ENCODE measurements at regions not wholly inside any gene's neighbourhood (a gene's known extent, or its start where the extent isn't known, plus 50 kb on each side); places are given as distances from the start of the nearest gene placed in this dataset.

- TF ChIP-seq, protein P1, sequence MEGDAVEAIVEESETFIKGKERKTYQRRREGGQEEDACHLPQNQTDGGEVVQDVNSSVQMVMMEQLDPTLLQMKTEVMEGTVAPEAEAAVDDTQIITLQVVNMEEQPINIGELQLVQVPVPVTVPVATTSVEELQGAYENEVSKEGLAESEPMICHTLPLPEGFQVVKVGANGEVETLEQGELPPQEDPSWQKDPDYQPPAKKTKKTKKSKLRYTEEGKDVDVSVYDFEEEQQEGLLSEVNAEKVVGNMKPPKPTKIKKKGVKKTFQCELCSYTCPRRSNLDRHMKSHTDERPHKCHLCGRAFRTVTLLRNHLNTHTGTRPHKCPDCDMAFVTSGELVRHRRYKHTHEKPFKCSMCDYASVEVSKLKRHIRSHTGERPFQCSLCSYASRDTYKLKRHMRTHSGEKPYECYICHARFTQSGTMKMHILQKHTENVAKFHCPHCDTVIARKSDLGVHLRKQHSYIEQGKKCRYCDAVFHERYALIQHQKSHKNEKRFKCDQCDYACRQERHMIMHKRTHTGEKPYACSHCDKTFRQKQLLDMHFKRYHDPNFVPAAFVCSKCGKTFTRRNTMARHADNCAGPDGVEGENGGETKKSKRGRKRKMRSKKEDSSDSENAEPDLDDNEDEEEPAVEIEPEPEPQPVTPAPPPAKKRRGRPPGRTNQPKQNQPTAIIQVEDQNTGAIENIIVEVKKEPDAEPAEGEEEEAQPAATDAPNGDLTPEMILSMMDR (IDR thresholded peaks at IDR 0.05; ENCODE audit: control extremely low read depth, extremely low read depth, low read depth, missing control alignments), result no peak
- DNase-seq (ENCODE audit: extremely low spot score), result no peak
- POLR2A ChIA-PET, result no interaction called here
- CTCF ChIA-PET, result no interaction called here
Observed at GRCh38 chr10:124263726-124264125, 155.0 kb downstream of the OAT start.

DNA sequence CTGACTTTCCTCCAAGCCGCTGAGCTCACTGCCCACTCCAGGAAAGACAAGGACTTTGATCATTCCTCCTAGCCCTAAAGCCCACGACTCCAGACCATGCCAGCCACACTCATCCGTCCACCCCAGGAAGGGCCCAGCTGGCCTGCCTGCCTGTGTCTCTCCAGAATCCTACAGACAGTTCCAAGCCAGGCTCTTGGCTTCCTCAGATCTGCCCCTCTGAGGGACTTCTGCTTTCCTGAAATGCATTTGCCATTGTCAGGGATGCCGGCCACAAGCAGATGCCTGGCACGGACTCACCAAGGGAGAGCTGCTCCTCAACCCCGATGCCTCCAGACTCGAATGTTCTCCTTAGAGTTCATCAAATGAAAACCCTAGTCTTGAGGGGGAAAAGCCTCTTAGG lies 155.8 kb downstream of the OAT start:
- CTCF ChIA-PET, result interaction anchor here (1.7 kb wide), 1 partner anchor 126 kb away, joined by 5 read pairs; no protein-coding TSS in a partner anchor
- POLR2A ChIA-PET, result no interaction called here
- no peak for DNase-seq (ENCODE audit: extremely low spot score)
- TF ChIP-seq, protein P1 (IDR thresholded peaks at IDR 0.05; ENCODE audit: control extremely low read depth, extremely low read depth, low read depth, missing control alignments), result no peak

DNA sequence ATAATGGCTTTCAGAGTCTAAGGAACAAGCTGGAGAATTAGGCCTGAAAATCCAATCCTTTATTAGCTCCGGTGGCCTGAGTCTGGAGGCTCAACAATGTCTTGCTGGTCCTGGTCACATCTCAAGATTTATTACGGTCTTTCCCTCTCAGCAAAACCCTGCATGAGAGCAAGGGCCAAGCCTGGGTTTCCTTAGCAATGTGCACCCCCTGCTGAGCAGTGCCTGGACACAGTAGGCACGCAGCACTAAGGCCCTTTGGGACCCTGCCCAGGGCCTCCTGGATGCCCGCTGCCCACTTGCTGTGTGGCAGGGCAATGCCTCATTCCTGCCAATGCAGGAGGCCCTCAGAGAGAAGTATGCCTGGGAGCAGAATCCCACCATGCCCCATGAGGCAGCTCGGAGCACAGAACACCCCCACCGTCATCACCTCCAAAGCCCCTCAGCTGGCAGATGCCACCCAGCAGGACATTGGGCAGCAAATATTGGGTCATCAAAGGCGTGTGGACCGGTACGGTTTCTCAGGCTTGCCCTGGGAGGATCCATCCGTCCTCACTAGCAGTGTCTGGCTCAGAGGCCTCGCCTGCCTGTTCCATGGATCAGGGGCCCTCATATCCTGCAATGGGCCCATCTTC lies 156.4 kb downstream of the OAT start:
- POLR2A ChIA-PET, result no interaction called here
- TF ChIP-seq, protein P1 (IDR thresholded peaks at IDR 0.05; ENCODE audit: control extremely low read depth, extremely low read depth, low read depth, missing control alignments), result no peak
- CTCF ChIA-PET, result interaction anchor here (1.7 kb wide), 1 partner anchor 127 kb away, joined by 5 read pairs; no protein-coding TSS in a partner anchor
- DNase-seq (ENCODE audit: extremely low spot score), result no peak

DNA sequence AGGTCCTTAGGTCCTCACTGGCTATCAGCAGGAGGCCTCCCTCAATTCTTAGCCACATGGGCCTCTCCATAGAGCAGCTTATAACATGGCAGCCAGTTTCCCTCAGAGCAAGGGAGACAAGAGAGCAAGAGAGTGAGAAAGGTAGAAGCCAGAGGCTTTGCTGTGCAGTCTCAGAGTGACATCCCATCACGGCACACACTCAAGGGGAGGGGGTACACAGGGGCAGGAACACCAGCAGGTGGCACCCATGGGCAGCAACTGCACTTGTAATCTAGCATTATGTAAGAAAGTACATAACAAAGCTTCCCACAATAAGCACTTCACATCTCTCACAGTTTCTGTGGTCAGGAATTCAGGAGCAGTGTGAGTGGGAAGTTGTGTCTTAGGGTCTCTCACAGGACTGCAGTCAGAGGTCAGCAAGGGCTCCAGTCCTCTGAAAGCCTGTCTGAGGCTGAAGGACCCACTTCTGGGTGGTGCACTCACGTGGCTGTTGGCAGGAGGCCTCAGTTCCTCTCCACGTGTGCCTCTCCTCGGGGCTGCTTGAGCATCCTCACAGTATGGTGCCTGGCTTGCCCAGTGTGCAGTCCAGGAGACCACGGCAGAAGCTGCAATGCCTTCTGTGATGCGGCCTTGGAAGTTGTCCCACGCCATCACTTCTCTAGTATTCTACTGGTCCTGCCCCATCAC lies 159.4 kb downstream of the OAT start:
- no peak for DNase-seq (ENCODE audit: extremely low spot score)
- POLR2A ChIA-PET, result no interaction called here
- CTCF ChIA-PET, result interaction anchor here (1.4 kb wide), 1 partner anchor 129 kb away, joined by 4 read pairs; no protein-coding TSS in a partner anchor
- TF ChIP-seq, protein P1 (IDR thresholded peaks at IDR 0.05; ENCODE audit: control extremely low read depth, extremely low read depth, low read depth, missing control alignments), result no peak

DNA sequence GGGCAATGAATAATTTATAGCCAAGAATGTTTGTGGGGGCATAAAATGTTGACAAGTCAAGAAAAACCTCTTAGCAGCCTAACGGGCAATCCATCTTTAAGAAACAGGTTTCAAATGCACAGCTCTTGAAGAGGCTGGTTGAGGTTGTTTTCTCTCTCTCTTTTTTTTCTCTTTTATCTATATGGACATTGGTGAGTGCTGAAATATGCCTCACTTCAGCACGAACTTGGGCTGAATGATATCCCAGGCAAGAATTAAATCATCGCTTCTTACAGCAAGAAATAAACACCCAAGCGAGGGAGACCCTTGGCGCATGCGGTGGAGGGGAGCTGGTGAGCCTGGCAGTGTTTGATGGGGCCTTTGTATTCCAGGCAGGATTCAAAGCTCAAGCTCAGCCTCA lies 160.9 kb downstream of the OAT start:
- DNase-seq (ENCODE audit: extremely low spot score), result no peak
- TF ChIP-seq, protein P1 (IDR thresholded peaks at IDR 0.05; ENCODE audit: control extremely low read depth, extremely low read depth, low read depth, missing control alignments), result no peak
- POLR2A ChIA-PET, result no interaction called here
- CTCF ChIA-PET, result interaction anchor here (1.4 kb wide), 1 partner anchor 131 kb away, joined by 4 read pairs; no protein-coding TSS in a partner anchor

- TF ChIP-seq, protein P1 (IDR thresholded peaks at IDR 0.05; ENCODE audit: control extremely low read depth, extremely low read depth, low read depth, missing control alignments), result no peak
- CTCF ChIA-PET, result no interaction called here
- no peak for DNase-seq (ENCODE audit: extremely low spot score)
- POLR2A ChIA-PET, result no interaction called here
Observed at GRCh38 chr10:124256151-124256550, 162.6 kb downstream of the OAT start.

All from GM10248 (cell line).